ENCODE measurements at regions not wholly inside any gene's neighbourhood (a gene's known extent, or its start where the extent isn't known, plus 50 kb on each side); places are given as distances from the start of the nearest gene placed in this dataset.

DNA sequence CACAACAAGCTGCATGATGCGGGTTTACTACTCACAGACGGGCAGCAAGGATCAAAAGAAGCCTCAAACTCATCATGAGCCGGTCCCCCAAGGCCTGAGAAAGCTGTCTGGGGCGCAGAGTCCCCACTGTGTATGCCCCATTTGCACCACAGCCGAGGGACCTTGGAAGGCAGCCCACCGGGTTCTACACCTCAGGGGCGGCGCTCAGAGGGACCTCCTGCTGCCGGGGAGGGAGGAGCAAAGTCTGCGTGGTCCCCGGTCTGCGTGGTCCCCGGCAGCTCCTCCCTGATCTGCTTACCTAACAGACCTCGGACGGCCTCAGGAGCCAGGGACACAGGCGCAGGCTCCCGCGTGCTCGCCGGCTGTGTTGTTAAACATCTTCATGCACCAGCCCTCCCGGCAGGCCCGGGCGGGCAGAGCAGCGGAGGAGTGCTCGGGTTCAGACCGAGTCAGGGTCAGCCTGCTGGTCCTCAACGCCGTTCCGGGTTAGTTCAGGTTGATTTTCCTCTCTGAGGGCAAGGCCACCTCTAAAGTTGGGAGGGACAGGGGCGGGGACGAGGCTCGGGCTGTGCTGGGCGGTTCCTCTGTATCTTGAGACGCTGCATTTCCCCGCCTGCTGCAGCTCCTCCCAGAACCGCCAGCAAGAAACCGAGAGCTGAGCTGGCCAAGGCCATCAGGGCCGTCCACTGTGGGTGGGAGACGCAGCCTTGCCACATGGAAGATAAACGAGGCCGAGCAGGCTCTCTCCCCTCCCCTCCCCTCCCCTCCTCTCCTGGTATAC is 74.6 kb downstream of the MRPL36 start:
- TF ChIP-seq POLR2A (IDR thresholded peaks at IDR 0.05; ENCODE audit: low read depth), result no peak
- TF ChIP-seq, protein P1, sequence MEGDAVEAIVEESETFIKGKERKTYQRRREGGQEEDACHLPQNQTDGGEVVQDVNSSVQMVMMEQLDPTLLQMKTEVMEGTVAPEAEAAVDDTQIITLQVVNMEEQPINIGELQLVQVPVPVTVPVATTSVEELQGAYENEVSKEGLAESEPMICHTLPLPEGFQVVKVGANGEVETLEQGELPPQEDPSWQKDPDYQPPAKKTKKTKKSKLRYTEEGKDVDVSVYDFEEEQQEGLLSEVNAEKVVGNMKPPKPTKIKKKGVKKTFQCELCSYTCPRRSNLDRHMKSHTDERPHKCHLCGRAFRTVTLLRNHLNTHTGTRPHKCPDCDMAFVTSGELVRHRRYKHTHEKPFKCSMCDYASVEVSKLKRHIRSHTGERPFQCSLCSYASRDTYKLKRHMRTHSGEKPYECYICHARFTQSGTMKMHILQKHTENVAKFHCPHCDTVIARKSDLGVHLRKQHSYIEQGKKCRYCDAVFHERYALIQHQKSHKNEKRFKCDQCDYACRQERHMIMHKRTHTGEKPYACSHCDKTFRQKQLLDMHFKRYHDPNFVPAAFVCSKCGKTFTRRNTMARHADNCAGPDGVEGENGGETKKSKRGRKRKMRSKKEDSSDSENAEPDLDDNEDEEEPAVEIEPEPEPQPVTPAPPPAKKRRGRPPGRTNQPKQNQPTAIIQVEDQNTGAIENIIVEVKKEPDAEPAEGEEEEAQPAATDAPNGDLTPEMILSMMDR (IDR thresholded peaks at IDR 0.05), result no peak
- no peak for TF ChIP-seq POLR2AphosphoS5 (IDR thresholded peaks at IDR 0.05)
- no peak for TF ChIP-seq EP300 (IDR thresholded peaks at IDR 0.05)
